Mammary epithelial cell (primary cell): ENCODE measurements at regions not wholly inside any gene's neighbourhood (a gene's known extent, or its start where the extent isn't known, plus 50 kb on each side); places are given as distances from the start of the nearest gene placed in this dataset.

ENCODE experiments used
- EZH2 ChIP-seq: IDR thresholded peaks from 2 replicates; pipeline ENCODE4 v1.6.1; 2012; ENCODE audit warnings: low read length, inconsistent platforms, borderline replicate concordance
- TF ChIP-seq, protein P1 (sequence below), 2 donors: IDR thresholded peaks in 1 of 2; conservative IDR thresholded peaks in 1 of 2; 2 replicates each; pipeline ENCODE4 v1.5.1; 2011 to 2012; ENCODE audit warnings: inconsistent platforms in 2 of 2, low read length in 2 of 2, mild to moderate bottlenecking in 2 of 2, control low read depth in 1 of 2, low read depth in 1 of 2; ENCODE audit not compliant: insufficient read depth in 1 of 2; ENCODE audit errors: extremely low read depth in 1 of 2

GRCh38 chr13:95447814-95448213 is 104.7 kb upstream of the CLDN10 start:
- TF ChIP-seq, protein P1, sequence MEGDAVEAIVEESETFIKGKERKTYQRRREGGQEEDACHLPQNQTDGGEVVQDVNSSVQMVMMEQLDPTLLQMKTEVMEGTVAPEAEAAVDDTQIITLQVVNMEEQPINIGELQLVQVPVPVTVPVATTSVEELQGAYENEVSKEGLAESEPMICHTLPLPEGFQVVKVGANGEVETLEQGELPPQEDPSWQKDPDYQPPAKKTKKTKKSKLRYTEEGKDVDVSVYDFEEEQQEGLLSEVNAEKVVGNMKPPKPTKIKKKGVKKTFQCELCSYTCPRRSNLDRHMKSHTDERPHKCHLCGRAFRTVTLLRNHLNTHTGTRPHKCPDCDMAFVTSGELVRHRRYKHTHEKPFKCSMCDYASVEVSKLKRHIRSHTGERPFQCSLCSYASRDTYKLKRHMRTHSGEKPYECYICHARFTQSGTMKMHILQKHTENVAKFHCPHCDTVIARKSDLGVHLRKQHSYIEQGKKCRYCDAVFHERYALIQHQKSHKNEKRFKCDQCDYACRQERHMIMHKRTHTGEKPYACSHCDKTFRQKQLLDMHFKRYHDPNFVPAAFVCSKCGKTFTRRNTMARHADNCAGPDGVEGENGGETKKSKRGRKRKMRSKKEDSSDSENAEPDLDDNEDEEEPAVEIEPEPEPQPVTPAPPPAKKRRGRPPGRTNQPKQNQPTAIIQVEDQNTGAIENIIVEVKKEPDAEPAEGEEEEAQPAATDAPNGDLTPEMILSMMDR (conservative IDR thresholded peaks at IDR 0.05 in 1 of 2, IDR thresholded peaks at IDR 0.05 in 1 of 2; ENCODE audit: extremely low read depth in 1 of 2, insufficient read depth in 1 of 2, low read depth in 1 of 2, low read length in 2 of 2) = no peak
- TF ChIP-seq EZH2 = no peak
